PC-3 (cell line): ENCODE measurements at regions not wholly inside any gene's neighbourhood (a gene's known extent, or its start where the extent isn't known, plus 50 kb on each side); places are given as distances from the start of the nearest gene placed in this dataset.

Source experiments
- EZH2 ChIP-seq: fragments of 300-600 bp; sonication (generic); IDR thresholded peaks from one replicate; pipeline ENCODE4 v1.6.1; 2017; ENCODE audit warnings: antibody characterized with exemption, mild to moderate bottlenecking, low read length; ENCODE audit not compliant: unreplicated experiment
- TF ChIP-seq, protein P1 (sequence below): fragments of 300-600 bp; sonication (generic); conservative IDR thresholded peaks from 2 replicates; pipeline ENCODE4 v1.5.1; 2017; ENCODE audit warnings: antibody characterized with exemption, low read depth, mild to moderate bottlenecking, low read length

DNA sequence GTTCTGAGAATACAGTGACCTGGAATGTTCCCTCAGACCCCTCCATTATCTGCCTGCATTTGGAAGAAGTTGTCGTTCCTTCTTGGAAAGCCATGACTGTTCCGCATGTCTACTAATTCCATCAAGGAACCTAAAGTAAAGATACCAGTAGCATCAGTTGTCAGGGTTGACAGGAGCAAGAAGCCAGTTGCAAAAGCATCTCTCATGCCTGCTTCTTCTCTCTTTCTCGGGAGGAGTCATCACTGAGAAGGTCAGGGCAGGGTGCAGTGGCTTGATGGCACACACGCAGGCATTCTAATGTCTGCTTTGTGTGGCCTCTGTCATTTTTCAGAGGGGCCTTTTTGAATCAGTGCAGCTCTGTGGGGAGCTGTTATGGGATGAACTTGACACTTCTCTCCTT is 276.6 kb upstream of the TPM1 start:
- no peak for TF ChIP-seq EZH2
- TF ChIP-seq, protein P1, sequence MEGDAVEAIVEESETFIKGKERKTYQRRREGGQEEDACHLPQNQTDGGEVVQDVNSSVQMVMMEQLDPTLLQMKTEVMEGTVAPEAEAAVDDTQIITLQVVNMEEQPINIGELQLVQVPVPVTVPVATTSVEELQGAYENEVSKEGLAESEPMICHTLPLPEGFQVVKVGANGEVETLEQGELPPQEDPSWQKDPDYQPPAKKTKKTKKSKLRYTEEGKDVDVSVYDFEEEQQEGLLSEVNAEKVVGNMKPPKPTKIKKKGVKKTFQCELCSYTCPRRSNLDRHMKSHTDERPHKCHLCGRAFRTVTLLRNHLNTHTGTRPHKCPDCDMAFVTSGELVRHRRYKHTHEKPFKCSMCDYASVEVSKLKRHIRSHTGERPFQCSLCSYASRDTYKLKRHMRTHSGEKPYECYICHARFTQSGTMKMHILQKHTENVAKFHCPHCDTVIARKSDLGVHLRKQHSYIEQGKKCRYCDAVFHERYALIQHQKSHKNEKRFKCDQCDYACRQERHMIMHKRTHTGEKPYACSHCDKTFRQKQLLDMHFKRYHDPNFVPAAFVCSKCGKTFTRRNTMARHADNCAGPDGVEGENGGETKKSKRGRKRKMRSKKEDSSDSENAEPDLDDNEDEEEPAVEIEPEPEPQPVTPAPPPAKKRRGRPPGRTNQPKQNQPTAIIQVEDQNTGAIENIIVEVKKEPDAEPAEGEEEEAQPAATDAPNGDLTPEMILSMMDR: no peak
